Endothelial cell of umbilical vein (primary cell): ENCODE measurements at regions not wholly inside any gene's neighbourhood (a gene's known extent, or its start where the extent isn't known, plus 50 kb on each side); places are given as distances from the start of the nearest gene placed in this dataset.

Source experiments
- BruUV-seq: library from RNA; stranded (reverse); fragments of 400-500 nt; replicated peaks from 2 replicates; lab custom pipeline; 2021; lab: Mats Ljungman, UMichigan
- CTCF ChIA-PET: fragments of 300-600, 350-600 bp; sonication (Branson Sonifier 250); formaldehyde crosslinking; loops from one replicate; lab custom pipeline; 2021; ENCODE audit warnings: antibody characterized with exemption, inconsistent platforms; lab: Charles Lee
- POLR2A ChIA-PET: fragments of 300-600, 350-600 bp; sonication (Branson Sonifier 250); formaldehyde crosslinking; loops from one replicate; lab custom pipeline; 2021; ENCODE audit warnings: antibody characterized with exemption, inconsistent platforms; lab: Charles Lee
- DNase-seq: peaks from one replicate; pipeline ENCODE4 v3.0.0-alpha.2; 2011; ENCODE audit warnings: low read depth, low spot score
- FAIRE-seq: peaks from 2 replicates; lab custom pipeline; 2011; peaks lifted over from hg19 to GRCh38; lab: Jason Lieb, UNC
- H2AFZ ChIP-seq: 2 replicates; pipeline ENCODE4 v1.6.0; 2012; ENCODE audit warnings: low read depth, low read length, control low read depth, inconsistent platforms
- H3K27ac ChIP-seq: 2 replicates; pipeline ENCODE4 v1.5.1; 2011; ENCODE audit warnings: low read depth, mild to moderate bottlenecking, control low read depth, low read length, moderate library complexity; ENCODE audit not compliant: insufficient read depth
- H3K27me3 ChIP-seq, 2 experiments: 2 replicates each; pipeline versions ENCODE4 v1.6.0 to v1.6.1; 2011; ENCODE audit warnings: low read length in 2 of 2, mixed read lengths in 1 of 2; ENCODE audit not compliant: control insufficient read depth in 2 of 2, insufficient read depth in 2 of 2
- H3K36me3 ChIP-seq, 2 experiments: 2 replicates in 1 of 2; 3 replicates in 1 of 2; pipeline ENCODE4 v1.5.1; 2011; ENCODE audit warnings: low read length in 2 of 2, mild to moderate bottlenecking in 1 of 2, moderate library complexity in 1 of 2; ENCODE audit not compliant: control insufficient read depth in 2 of 2, insufficient read depth in 2 of 2; ENCODE audit errors: extremely low read depth in 1 of 2
- H3K4me1 ChIP-seq: 3 replicates; pipeline ENCODE4 v1.5.1; 2011; ENCODE audit warnings: mild to moderate bottlenecking, low read length; ENCODE audit not compliant: control insufficient read depth, insufficient read depth; ENCODE audit errors: extremely low read depth
- H3K4me2 ChIP-seq: 2 replicates; pipeline ENCODE4 v1.6.1; 2011; ENCODE audit warnings: low read length, control low read depth, mixed read lengths; ENCODE audit not compliant: insufficient read depth
- H3K4me3 ChIP-seq, 3 experiments: fragments of 200-600 bp in 1 of 3; sonication (generic), shearing (Covaris generic) in 1 of 3; replicated peaks in 1 of 3; 2 replicates each; pipeline ENCODE4 v1.5.1; 2011 to 2016; ENCODE audit warnings: control low read depth in 3 of 3, low read length in 3 of 3, mild to moderate bottlenecking in 2 of 3, inconsistent platforms in 1 of 3, low read depth in 1 of 3, moderate library complexity in 1 of 3; ENCODE audit not compliant: insufficient read depth in 1 of 3
- H3K79me2 ChIP-seq: 2 replicates; pipeline ENCODE4 v1.6.0; 2012; ENCODE audit warnings: low read length, inconsistent platforms; ENCODE audit not compliant: control insufficient read depth, insufficient read depth
- H3K9ac ChIP-seq: replicated peaks from 2 replicates; pipeline ENCODE3; 2011; ENCODE audit warnings: low read length, control low read depth; ENCODE audit not compliant: insufficient read depth; ENCODE audit errors: extremely low read depth
- H3K9me1 ChIP-seq: replicated peaks from 3 replicates; pipeline ENCODE4 v1.6.0; 2011; ENCODE audit warnings: mild to moderate bottlenecking, low read length; ENCODE audit not compliant: control insufficient read depth, insufficient read depth; ENCODE audit errors: extremely low read depth
- H3K9me3 ChIP-seq: replicated peaks from 2 replicates; pipeline ENCODE4 v1.5.1; 2012; ENCODE audit warnings: low read length, inconsistent platforms; ENCODE audit not compliant: control insufficient read depth, insufficient read depth
- H4K20me1 ChIP-seq: replicated peaks from 2 replicates; pipeline ENCODE3; 2011; ENCODE audit warnings: mild to moderate bottlenecking, low read length; ENCODE audit not compliant: control insufficient read depth, insufficient read depth; ENCODE audit errors: extremely low read depth
- CTCF ChIP-seq, 2 donors: IDR thresholded peaks; 1 replicate in 1 of 2; 2 replicates in 1 of 2; pipeline ENCODE4 v1.5.1; 2011; ENCODE audit warnings: low read length in 2 of 2, mild to moderate bottlenecking in 2 of 2, moderate library complexity in 2 of 2, control low read depth in 1 of 2, inconsistent platforms in 1 of 2, low read depth in 1 of 2; ENCODE audit not compliant: insufficient read depth in 1 of 2; ENCODE audit errors: extremely low read depth in 1 of 2
- EZH2 ChIP-seq: IDR thresholded peaks from 2 replicates; pipeline ENCODE4 v1.6.1; 2012; ENCODE audit warnings: borderline replicate concordance, low read depth, mild to moderate bottlenecking, moderate library complexity, low read length, inconsistent platforms; ENCODE audit not compliant: severe bottlenecking
- FOS ChIP-seq: IDR thresholded peaks from 2 replicates; pipeline ENCODE4 v1.6.1; 2011; ENCODE audit warnings: mild to moderate bottlenecking, low read length, moderate library complexity, borderline replicate concordance; ENCODE audit not compliant: insufficient read depth
- GATA2 ChIP-seq: IDR thresholded peaks from 2 replicates; pipeline ENCODE4 v1.7.0; 2011; ENCODE audit warnings: low read depth, mild to moderate bottlenecking, moderate library complexity, mixed read lengths, low read length; ENCODE audit not compliant: insufficient read length, insufficient read depth
- JUN ChIP-seq: IDR thresholded peaks from 2 replicates; pipeline ENCODE4 v1.6.1; 2011; ENCODE audit warnings: borderline replicate concordance, low read depth; ENCODE audit not compliant: insufficient read length, insufficient read depth
- MAX ChIP-seq: IDR thresholded peaks from 2 replicates; pipeline ENCODE4 v1.6.1; 2011; ENCODE audit not compliant: insufficient read depth, insufficient read length
- MYC ChIP-seq: IDR thresholded peaks from one replicate; pipeline ENCODE4 v1.6.1; 2011; ENCODE audit warnings: mild to moderate bottlenecking, low read depth, low read length
- POLR2A ChIP-seq: IDR thresholded peaks from 2 replicates; pipeline ENCODE4 v1.6.1; 2012; ENCODE audit warnings: low read depth, mild to moderate bottlenecking, control low read depth, low read length
- POLR2AphosphoS5 ChIP-seq: IDR thresholded peaks from 2 replicates; pipeline ENCODE4 v1.6.1; 2012; ENCODE audit warnings: low read depth, mild to moderate bottlenecking, control low read depth, low read length, moderate library complexity; ENCODE audit not compliant: insufficient read depth
- dilution Hi-C: fragments of 300-500 bp; cut with MboI; formaldehyde crosslinking; loops from one replicate; pipeline ENCODE4 v1.15.0; 2019; ENCODE audit warnings: low sequenced_read_pairs; ENCODE audit not compliant: extremely low pct_ligation_motif_present
- intact Hi-C: fragments of 100-400 bp; cut with micrococcal nuclease; formaldehyde crosslinking; loops from one replicate; pipeline ENCODE4 v1.10.0; 2022

- no peak overlapping the region for H2AFZ ChIP-seq
- no peaks in the 10 kb centered on the region for H3K4me1 ChIP-seq
- DNase-seq (no peak), FAIRE-seq (no peak)
- H3K79me2 ChIP-seq = no peaks in the 10 kb centered on the region
- H3K9me1 ChIP-seq = no peaks in the 10 kb centered on the region
- dilution Hi-C loops = no loop called here
- TF ChIP-seq MYC (no peak), EZH2 (no peak), CTCF (IDR thresholded peaks at IDR 0.05; ENCODE audit: extremely low read depth in 1 of 2, insufficient read depth in 1 of 2, low read depth in 1 of 2, low read length in 2 of 2) (no peak), GATA2 (no peak), POLR2A (no peak), FOS (no peak), MAX (no peak), POLR2AphosphoS5 (no peak), JUN (no peak)
- BruUV-seq = no TSS peak
- CTCF ChIA-PET = no interaction called here
- no peaks in the 10 kb centered on the region for H3K9me3 ChIP-seq
- no peak overlapping the region for H3K9ac ChIP-seq
- no peak overlapping the region for H3K4me2 ChIP-seq
- no peaks in the 10 kb centered on the region for H4K20me1 ChIP-seq
- POLR2A ChIA-PET = no interaction called here
- H3K4me3 ChIP-seq = no peak overlapping the region
- intact Hi-C loops = no loop called here
- H3K36me3 ChIP-seq = no peaks in the 10 kb centered on the region
- no peaks in the 10 kb centered on the region for H3K27me3 ChIP-seq
- no peak overlapping the region for H3K27ac ChIP-seq
Measured at GRCh38 chr6:86193821-86194220, 551.1 kb upstream of the SYNCRIP start.
